SK-N-SH (cell line): ENCODE measurements at regions not wholly inside any gene's neighbourhood (a gene's known extent, or its start where the extent isn't known, plus 50 kb on each side); places are given as distances from the start of the nearest gene placed in this dataset.

Experiments used
- CTCF ChIA-PET: fragments of 300-600, 350-600 bp; formaldehyde crosslinking; extraction: SDS; loops from one replicate; lab custom pipeline; 2021; lab: Yijun Ruan, JAX
- POLR2A ChIA-PET: fragments of 350-600 bp; sonication (Branson Sonifier 250); formaldehyde crosslinking; extraction: SDS; loops from one replicate; lab custom pipeline; 2020; ENCODE audit warnings: antibody characterized with exemption, inconsistent platforms; lab: Yijun Ruan, JAX
- DNase-seq: peaks from one replicate; pipeline ENCODE4 v3.0.0; 2012
- H2AFZ ChIP-seq: fragments of 200-600 bp; sonication (generic); 2 replicates; pipeline ENCODE4 v1.8.1; 2016; ENCODE audit warnings: antibody characterized with exemption, mild to moderate bottlenecking, low read depth
- H3F3A ChIP-seq: fragments of 200-600 bp; sonication (generic); replicated peaks from 2 replicates; pipeline ENCODE3; 2016; ENCODE audit warnings: antibody characterized with exemption, mild to moderate bottlenecking; ENCODE audit not compliant: insufficient read depth
- H3K27ac ChIP-seq, 2 experiments: fragments of 200-500 bp in 1 of 2; fragments of 200-600 bp in 1 of 2; sonication (Bioruptor generic) in 1 of 2; sonication (generic), shearing (Covaris generic) in 1 of 2; 2 replicates each; pipeline versions ENCODE4 v1.5.1 to v1.6.1; 2014 to 2016; ENCODE audit warnings: low read depth in 2 of 2, inconsistent platforms in 1 of 2, low read length in 1 of 2, mild to moderate bottlenecking in 1 of 2, mixed read lengths in 1 of 2
- H3K27me3 ChIP-seq: fragments of 200-600 bp; sonication (generic), shearing (Covaris generic); 2 replicates; pipeline ENCODE4 v1.6.1; 2016; ENCODE audit warnings: mixed run types; ENCODE audit not compliant: insufficient read depth
- H3K36me3 ChIP-seq, 2 experiments: fragments of 200-500 bp in 1 of 2; fragments of 200-600 bp in 1 of 2; sonication (Bioruptor generic) in 1 of 2; sonication (generic) in 1 of 2; replicated peaks in 1 of 2; 2 replicates each; pipeline versions ENCODE3 to v1.5.1; 2014 to 2016; ENCODE audit warnings: low read length in 1 of 2, mild to moderate bottlenecking in 1 of 2; ENCODE audit not compliant: insufficient read depth in 2 of 2, control insufficient read depth in 1 of 2
- H3K4me1 ChIP-seq, 2 experiments: fragments of 200-500 bp in 1 of 2; fragments of 200-600 bp in 1 of 2; sonication (Bioruptor generic) in 1 of 2; sonication (generic), shearing (Covaris generic) in 1 of 2; 2 replicates each; pipeline versions ENCODE4 v1.5.1 to v1.6.1; 2014 to 2016; ENCODE audit warnings: low read depth in 1 of 2, low read length in 1 of 2, mixed run types in 1 of 2; ENCODE audit not compliant: insufficient read depth in 2 of 2, control insufficient read depth in 1 of 2
- H3K4me2 ChIP-seq: fragments of 200-600 bp; sonication (generic), shearing (Covaris generic); 2 replicates; pipeline ENCODE4 v1.6.1; 2017; ENCODE audit warnings: mixed run types
- H3K4me3 ChIP-seq, 2 experiments: fragments of 200-500 bp in 1 of 2; fragments of 200-600 bp in 1 of 2; sonication (Bioruptor generic) in 1 of 2; sonication (generic), shearing (Covaris generic) in 1 of 2; 2 replicates each; pipeline versions ENCODE4 v1.5.1 to v1.8.1; 2014 to 2016; ENCODE audit warnings: low read depth in 2 of 2, inconsistent platforms in 1 of 2, low read length in 1 of 2, mild to moderate bottlenecking in 1 of 2, mixed read lengths in 1 of 2, moderate library complexity in 1 of 2
- H3K79me2 ChIP-seq: fragments of 200-600 bp; sonication (generic); 2 replicates; pipeline ENCODE4 v1.8.1; 2017; ENCODE audit warnings: mild to moderate bottlenecking; ENCODE audit not compliant: insufficient read depth
- H3K9ac ChIP-seq: fragments of 200-600 bp; sonication (generic); 2 replicates; pipeline ENCODE4 v1.6.1; 2017; ENCODE audit warnings: mixed run types
- H3K9me2 ChIP-seq: fragments of 200-600 bp; sonication (generic); 2 replicates; pipeline ENCODE4 v1.6.1; 2017; ENCODE audit warnings: mixed run types
- H3K9me3 ChIP-seq: fragments of 200-600 bp; sonication (generic); 2 replicates; pipeline ENCODE4 v1.6.1; 2017; ENCODE audit warnings: mixed run types, mild to moderate bottlenecking, moderate library complexity
- H4K20me1 ChIP-seq: fragments of 200-600 bp; sonication (generic); 2 replicates; pipeline ENCODE4 v1.6.1; 2017; ENCODE audit warnings: mild to moderate bottlenecking, mixed run types; ENCODE audit not compliant: insufficient read depth
- FOXJ3 ChIP-seq: sonication (generic); formaldehyde crosslinking; IDR thresholded peaks from 2 replicates; pipeline ENCODE4 v1.5.1; 2020; ENCODE audit warnings: mild to moderate bottlenecking, missing genetic modification reagents
- GATA2 ChIP-seq: sonication (generic); formaldehyde crosslinking; IDR thresholded peaks from 2 replicates; pipeline ENCODE4 v1.5.0; 2020; ENCODE audit warnings: mild to moderate bottlenecking, missing genetic modification reagents
- JUND ChIP-seq: IDR thresholded peaks from 2 replicates; pipeline ENCODE4 v1.4.0; 2012
- MEF2A ChIP-seq: IDR thresholded peaks from 2 replicates; pipeline ENCODE4 v1.4.0; 2012; ENCODE audit warnings: low read depth, borderline replicate concordance
- PBX3 ChIP-seq: IDR thresholded peaks from 2 replicates; pipeline ENCODE4; 2012
- POLR2AphosphoS5 ChIP-seq: IDR thresholded peaks from 2 replicates; pipeline ENCODE4 v1.6.1; 2012; ENCODE audit warnings: low read depth, low read length
- RCOR1 ChIP-seq: fragments of 150-350 bp; IDR thresholded peaks from 2 replicates; pipeline ENCODE4 v1.6.1; 2017; ENCODE audit warnings: antibody characterized with exemption, low read length
- RXRA ChIP-seq: IDR thresholded peaks from 2 replicates; pipeline ENCODE4 v1.4.0; 2012; ENCODE audit warnings: low read depth, mild to moderate bottlenecking, borderline replicate concordance
- SMC3 ChIP-seq: IDR thresholded peaks from 2 replicates; pipeline ENCODE4 v1.6.1; 2012; ENCODE audit warnings: low read depth, low read length, improper control_type of control experiment
- TEAD4 ChIP-seq: IDR thresholded peaks from 2 replicates; pipeline ENCODE4 v1.4.0; 2012; ENCODE audit warnings: mild to moderate bottlenecking, borderline replicate concordance; ENCODE audit not compliant: insufficient read depth
- ZBTB33 ChIP-seq: IDR thresholded peaks from 2 replicates; pipeline ENCODE4 v1.4.0; 2012; ENCODE audit warnings: low read depth, borderline replicate concordance
- WGBS: methylation state at CpG from one replicate; pipeline ENCODE4 v1.1.6; 2017; ENCODE audit warnings: low lambda C conversion rate; 5-methylcytosine and 5-hydroxymethylcytosine counted together

- no peak for TF ChIP-seq PBX3
- no peak for TF ChIP-seq RXRA
- TF ChIP-seq, all 33 proteins: peak for 0
Measured at GRCh38 chr9:32708480-32709150, 73.1 kb upstream of the TAF1L start (continued).

GRCh38 chr9:32709871-32710270, 73.5 kb upstream of the TMEM215 start:
- Histone ChIP-seq H3K27ac (no peak overlapping the region), H3K4me3 (no peak overlapping the region), H3F3A (no peaks in the 10 kb centered on the region), H3K9me3 (no peaks in the 10 kb centered on the region), H3K4me1 (no peaks in the 10 kb centered on the region; a peak in 1 of 4 replicates), H3K9me2 (no peaks in the 10 kb centered on the region), H3K79me2 (no peaks in the 10 kb centered on the region), H3K27me3 (no peaks in the 10 kb centered on the region), H2AFZ (no peak overlapping the region), H3K36me3 (no peaks in the 10 kb centered on the region), H4K20me1 (no peaks in the 10 kb centered on the region), H3K4me2 (no peak overlapping the region), H3K9ac (no peak overlapping the region)
- no peak for DNase-seq
- CTCF ChIA-PET: no interaction called here
- POLR2A ChIA-PET: no interaction called here
- WGBS: 71% methylated on average over 6 of the region's 6 CpGs
- TF ChIP-seq TEAD4 (no peak), FOXJ3 (CRISPR knock-in tag) (no peak)

GRCh38 chr9:32716425-32716824, 66.9 kb upstream of the TMEM215 start:
- Histone ChIP-seq H3K27me3 (no peaks in the 10 kb centered on the region), H3K9me3 (no peaks in the 10 kb centered on the region), H3K4me2 (no peak overlapping the region), H3F3A (no peaks in the 10 kb centered on the region), H3K79me2 (no peaks in the 10 kb centered on the region), H2AFZ (no peak overlapping the region), H3K4me1 (no peaks in the 10 kb centered on the region), H3K4me3 (no peak overlapping the region), H3K27ac (no peak overlapping the region), H3K36me3 (no peaks in the 10 kb centered on the region), H4K20me1 (no peaks in the 10 kb centered on the region), H3K9me2 (no peaks in the 10 kb centered on the region), H3K9ac (no peak overlapping the region)
- ChIA-PET POLR2A (no interaction called here), CTCF (interaction anchor here (1.5 kb wide), 1 partner anchor 135 kb away, joined by 4 read pairs; no protein-coding TSS in a partner anchor)
- TF ChIP-seq FOXJ3 (CRISPR knock-in tag) (no peak), RCOR1 (no peak), SMC3 (no peak), ZBTB33 (no peak), POLR2AphosphoS5 (no peak), GATA2 (no peak), TEAD4 (no peak), JUND (no peak), RXRA (no peak), MEF2A (no peak)
- 59% methylated on average over 1 of the region's 1 CpG for WGBS
- no peak for DNase-seq
